ENCODE measurements at regions not wholly inside any gene's neighbourhood (a gene's known extent, or its start where the extent isn't known, plus 50 kb on each side); places are given as distances from the start of the nearest gene placed in this dataset.
A peak's percentile ranks its signal among the peaks of the same experiment; 100 is the strongest.

DNA sequence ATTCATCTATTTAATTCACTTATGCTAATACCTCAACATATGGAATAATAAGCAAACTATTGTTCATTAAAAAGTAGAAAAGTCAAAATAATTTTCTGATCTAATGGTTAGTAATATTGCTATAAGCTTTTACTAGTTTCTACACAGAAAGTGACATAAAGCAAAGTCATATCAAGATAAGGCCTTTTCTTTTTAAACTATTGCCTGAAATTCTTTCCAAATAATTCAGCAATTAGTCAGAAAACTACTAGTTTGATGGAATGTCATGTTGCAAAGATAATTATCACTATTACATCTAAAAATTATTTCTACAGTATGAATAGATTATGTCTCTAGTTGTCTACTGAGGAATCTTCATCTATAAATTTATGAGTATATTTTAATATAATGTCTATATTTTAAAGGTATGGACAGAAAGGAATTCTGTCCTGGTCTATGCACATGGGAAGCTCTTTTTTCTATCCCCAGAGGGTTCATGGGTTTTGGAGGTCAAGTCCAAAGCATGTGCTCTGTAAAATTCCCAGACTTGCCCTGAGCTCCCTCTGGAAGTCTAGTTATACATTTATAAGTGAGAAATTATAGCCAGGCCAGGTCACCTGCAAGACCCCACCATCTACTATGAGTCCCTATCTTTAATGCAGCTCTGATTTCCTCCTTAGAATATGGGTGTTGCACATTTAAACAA is 84.6 kb upstream of the DPYD start:
- no TSS peak for BruUV-seq (replicated peaks)
- intact Hi-C loops (cut with micrococcal nuclease; ENCODE audit: unreplicated experiment): no loop called here

GRCh38 chr1:98003442-98003841 is 82.6 kb upstream of the DPYD start:
- Histone ChIP-seq H3K9me3 (ENCODE audit: low read depth, low read length, poor library complexity, severe bottlenecking) (no peaks in the 10 kb centered on the region), H3K36me3 (ENCODE audit: insufficient read depth, low read length, poor library complexity, severe bottlenecking) (no peaks in the 10 kb centered on the region), H3K27ac (ENCODE audit: low read depth, low read length, poor library complexity, severe bottlenecking) (no peak overlapping the region), H3K4me1 (ENCODE audit: insufficient read depth, low read length, poor library complexity, severe bottlenecking) (peaks cover 45% of the 10 kb centered on the region), H3K4me3 (ENCODE audit: low read depth, low read length, poor library complexity, severe bottlenecking) (no peak overlapping the region), H3K27me3 (replicated peaks; ENCODE audit: insufficient read depth, low read depth, low read length, poor library complexity) (no peaks in the 10 kb centered on the region)
- CTCF ChIA-PET: no interaction called here
- no peak for TF ChIP-seq EZH2 (IDR thresholded peaks at IDR 0.05; ENCODE audit: borderline replicate concordance, low read depth, low read length, poor library complexity, severe bottlenecking)
- TF ChIP-seq, protein P1, sequence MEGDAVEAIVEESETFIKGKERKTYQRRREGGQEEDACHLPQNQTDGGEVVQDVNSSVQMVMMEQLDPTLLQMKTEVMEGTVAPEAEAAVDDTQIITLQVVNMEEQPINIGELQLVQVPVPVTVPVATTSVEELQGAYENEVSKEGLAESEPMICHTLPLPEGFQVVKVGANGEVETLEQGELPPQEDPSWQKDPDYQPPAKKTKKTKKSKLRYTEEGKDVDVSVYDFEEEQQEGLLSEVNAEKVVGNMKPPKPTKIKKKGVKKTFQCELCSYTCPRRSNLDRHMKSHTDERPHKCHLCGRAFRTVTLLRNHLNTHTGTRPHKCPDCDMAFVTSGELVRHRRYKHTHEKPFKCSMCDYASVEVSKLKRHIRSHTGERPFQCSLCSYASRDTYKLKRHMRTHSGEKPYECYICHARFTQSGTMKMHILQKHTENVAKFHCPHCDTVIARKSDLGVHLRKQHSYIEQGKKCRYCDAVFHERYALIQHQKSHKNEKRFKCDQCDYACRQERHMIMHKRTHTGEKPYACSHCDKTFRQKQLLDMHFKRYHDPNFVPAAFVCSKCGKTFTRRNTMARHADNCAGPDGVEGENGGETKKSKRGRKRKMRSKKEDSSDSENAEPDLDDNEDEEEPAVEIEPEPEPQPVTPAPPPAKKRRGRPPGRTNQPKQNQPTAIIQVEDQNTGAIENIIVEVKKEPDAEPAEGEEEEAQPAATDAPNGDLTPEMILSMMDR (conservative IDR thresholded peaks at IDR 0.05; ENCODE audit: low read depth, low read length): no peak
- DNase-seq (ENCODE audit: low spot score): peak; percentile 27
- no TSS peak for BruUV-seq (replicated peaks)
- POLR2A ChIA-PET (ENCODE audit: low non-redundant PET): no interaction called here
- intact Hi-C loops (cut with micrococcal nuclease; ENCODE audit: unreplicated experiment): loop anchor here (5.0 kb wide), 1 partner anchor 464 kb away; no protein-coding TSS in a partner anchor

More for the DNA sequence above, 84.6 kb upstream of the DPYD start:
- ChIA-PET CTCF (no interaction called here), POLR2A (ENCODE audit: low non-redundant PET) (no interaction called here)
- no peak overlapping the region for H3K27ac ChIP-seq (ENCODE audit: low read depth, low read length, poor library complexity, severe bottlenecking)
- H3K4me1 ChIP-seq (ENCODE audit: insufficient read depth, low read length, poor library complexity, severe bottlenecking): peaks cover 65% of the 10 kb centered on the region
- TF ChIP-seq EZH2 (IDR thresholded peaks at IDR 0.05; ENCODE audit: borderline replicate concordance, low read depth, low read length, poor library complexity, severe bottlenecking): no peak
- TF ChIP-seq, protein P1 (conservative IDR thresholded peaks at IDR 0.05; ENCODE audit: low read depth, low read length): no peak
- no peaks in the 10 kb centered on the region for H3K36me3 ChIP-seq (ENCODE audit: insufficient read depth, low read length, poor library complexity, severe bottlenecking)
- DNase-seq (ENCODE audit: low spot score): no peak
- no peaks in the 10 kb centered on the region for H3K9me3 ChIP-seq (ENCODE audit: low read depth, low read length, poor library complexity, severe bottlenecking)
- H3K27me3 ChIP-seq (replicated peaks; ENCODE audit: insufficient read depth, low read depth, low read length, poor library complexity): no peaks in the 10 kb centered on the region
- H3K4me3 ChIP-seq (ENCODE audit: low read depth, low read length, poor library complexity, severe bottlenecking): no peak overlapping the region

DNA sequence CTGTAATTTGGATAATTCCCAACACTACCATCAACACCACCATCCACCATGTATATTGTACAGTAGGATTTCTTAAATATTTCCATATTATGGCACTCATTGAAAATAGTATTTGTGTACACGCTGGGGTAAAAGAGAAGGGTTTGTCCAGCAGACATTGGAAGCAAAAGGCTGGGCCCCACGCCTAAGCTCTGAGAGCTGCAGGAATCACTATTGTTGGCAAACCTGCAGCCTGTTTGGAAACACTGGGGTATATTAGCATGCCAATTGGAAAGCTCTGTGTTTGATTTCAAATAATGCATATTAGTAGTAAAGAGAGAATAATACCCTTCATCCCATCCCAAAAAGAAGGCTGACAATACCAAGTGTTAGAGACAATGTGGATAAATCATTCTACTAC is 81.5 kb upstream of the DPYD start:
- no peaks in the 10 kb centered on the region for H3K9me3 ChIP-seq (ENCODE audit: low read depth, low read length, poor library complexity, severe bottlenecking)
- H3K27ac ChIP-seq (ENCODE audit: low read depth, low read length, poor library complexity, severe bottlenecking): no peak overlapping the region
- H3K36me3 ChIP-seq (ENCODE audit: insufficient read depth, low read length, poor library complexity, severe bottlenecking): no peaks in the 10 kb centered on the region
- no TSS peak for BruUV-seq (replicated peaks)
- H3K4me3 ChIP-seq (ENCODE audit: low read depth, low read length, poor library complexity, severe bottlenecking): no peak overlapping the region
- TF ChIP-seq EZH2 (IDR thresholded peaks at IDR 0.05; ENCODE audit: borderline replicate concordance, low read depth, low read length, poor library complexity, severe bottlenecking): no peak
- TF ChIP-seq, protein P1 (conservative IDR thresholded peaks at IDR 0.05; ENCODE audit: low read depth, low read length): no peak
- POLR2A ChIA-PET (ENCODE audit: low non-redundant PET): no interaction called here
- DNase-seq (ENCODE audit: low spot score): no peak
- CTCF ChIA-PET: no interaction called here
- H3K4me1 ChIP-seq (ENCODE audit: insufficient read depth, low read length, poor library complexity, severe bottlenecking): peaks cover 33% of the 10 kb centered on the region
- H3K27me3 ChIP-seq (replicated peaks; ENCODE audit: insufficient read depth, low read depth, low read length, poor library complexity): no peaks in the 10 kb centered on the region
- intact Hi-C loops (cut with micrococcal nuclease; ENCODE audit: unreplicated experiment): loop anchor here (5.0 kb wide), 1 partner anchor 465 kb away; no protein-coding TSS in a partner anchor

Measured in A673 (cell line).